ENCODE measurements at regions not wholly inside any gene's neighbourhood (a gene's known extent, or its start where the extent isn't known, plus 50 kb on each side); places are given as distances from the start of the nearest gene placed in this dataset.

- no peak for DNase-seq
Observed at GRCh38 chr4:164428561-164428960, 325.4 kb upstream of the SMIM31 start.

GRCh38 chr4:164438321-164438720, 315.6 kb upstream of the SMIM31 start:
- no peak for DNase-seq

- no peak for DNase-seq
Observed at GRCh38 chr4:164439037-164439436, 314.9 kb upstream of the SMIM31 start.

- DNase-seq = no peak
Observed at GRCh38 chr4:164440199-164440598, 313.7 kb upstream of the SMIM31 start.

- DNase-seq = no peak
Observed at GRCh38 chr4:164441109-164441508, 312.8 kb upstream of the SMIM31 start.

- no peak for DNase-seq
Observed at GRCh38 chr4:164442180-164442579, 311.8 kb upstream of the SMIM31 start.

- no peak for DNase-seq
Observed at GRCh38 chr4:164446516-164446915, 307.4 kb upstream of the SMIM31 start.

GRCh38 chr4:164461901-164462300, 292.0 kb upstream of the SMIM31 start:
- DNase-seq = no peak

GRCh38 chr4:164462471-164462870, 291.5 kb upstream of the SMIM31 start:
- DNase-seq = no peak

GRCh38 chr4:164464313-164464712, 289.6 kb upstream of the SMIM31 start:
- no peak for DNase-seq

- no peak for DNase-seq
Observed at GRCh38 chr4:164467493-164467892, 286.4 kb upstream of the SMIM31 start.

GRCh38 chr4:164481306-164482091, 272.4 kb upstream of the SMIM31 start:
- no peak for DNase-seq

- no peak for DNase-seq
Observed at GRCh38 chr4:164482092-164482404, 271.9 kb upstream of the SMIM31 start.

- no peak for DNase-seq
Observed at GRCh38 chr4:164482758-164483157, 271.2 kb upstream of the SMIM31 start.

- DNase-seq = no peak
Observed at GRCh38 chr4:164483711-164484110, 270.2 kb upstream of the SMIM31 start.

- DNase-seq = no peak
Observed at GRCh38 chr4:164484551-164484950, 269.4 kb upstream of the SMIM31 start.

GRCh38 chr4:164485136-164485535, 268.8 kb upstream of the SMIM31 start:
- DNase-seq = no peak

GRCh38 chr4:164488114-164488513, 265.8 kb upstream of the SMIM31 start:
- DNase-seq = no peak

GRCh38 chr4:164501074-164501473, 252.9 kb upstream of the SMIM31 start:
- no peak for DNase-seq

- no peak for DNase-seq
Observed at GRCh38 chr4:164503874-164504273, 250.1 kb upstream of the SMIM31 start.

- DNase-seq = no peak
Observed at GRCh38 chr4:164508097-164508496, 245.8 kb upstream of the SMIM31 start.

- DNase-seq = no peak
Observed at GRCh38 chr4:164508771-164509170, 245.2 kb upstream of the SMIM31 start.

- DNase-seq = no peak
Observed at GRCh38 chr4:164509951-164510350, 244.0 kb upstream of the SMIM31 start.

- no peak for DNase-seq
Observed at GRCh38 chr4:164512124-164512523, 241.8 kb upstream of the SMIM31 start.

GRCh38 chr4:164514765-164515164, 239.2 kb upstream of the SMIM31 start:
- DNase-seq = no peak
